ENCODE measurements at regions not wholly inside any gene's neighbourhood (a gene's known extent, or its start where the extent isn't known, plus 50 kb on each side); places are given as distances from the start of the nearest gene placed in this dataset.

DNA sequence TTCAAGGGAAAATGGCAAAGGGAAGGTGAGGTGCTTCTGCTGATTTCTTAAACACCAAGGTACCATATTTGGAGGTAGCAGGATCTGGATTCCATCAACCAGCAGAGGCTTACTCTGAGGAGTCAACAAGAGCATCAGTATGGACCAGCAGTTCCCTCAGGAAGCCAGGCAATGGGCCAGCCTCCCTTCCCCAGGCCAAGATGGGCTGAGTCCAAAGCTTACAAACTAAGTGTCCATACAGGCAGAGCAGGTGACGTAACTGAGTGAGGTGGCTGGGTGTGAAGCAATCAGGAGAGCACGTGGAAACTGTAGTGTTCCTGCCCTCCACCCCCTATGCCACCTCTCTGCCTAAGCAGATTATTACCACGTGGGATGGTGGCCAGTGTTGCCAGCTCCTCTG, 134.2 kb upstream of the HNRNPA3 start:
- TF ChIP-seq TCF7L2 (IDR thresholded peaks at IDR 0.05; ENCODE audit: low read depth, low read length) (no peak), POLR2AphosphoS5 (IDR thresholded peaks at IDR 0.05; ENCODE audit: low read depth, low read length) (no peak), SIN3A (IDR thresholded peaks at IDR 0.05; ENCODE audit: borderline replicate concordance, insufficient read depth, low read depth, low read length) (no peak), CTCF (IDR thresholded peaks at IDR 0.05) (no peak), REST (IDR thresholded peaks at IDR 0.05; ENCODE audit: insufficient read depth in 1 of 2, low read depth in 2 of 2, low read length in 1 of 2) (no peak)
- DNase-seq (ENCODE audit: low read depth, low spot score) (no peak), ATAC-seq (no peak)
- Histone ChIP-seq H3K36me3 (ENCODE audit: control insufficient read depth, insufficient read depth, low read length) (no peaks in the 10 kb centered on the region), H3K27me3 (ENCODE audit: control insufficient read depth, insufficient read depth, low read length) (no peaks in the 10 kb centered on the region), H3K27ac (ENCODE audit: low read length) (no peak overlapping the region), H3K9me3 (ENCODE audit: control insufficient read depth, insufficient read depth, low read depth, low read length) (no peaks in the 10 kb centered on the region), H3K4me3 (ENCODE audit: low read depth in 2 of 2, low read length in 2 of 2) (no peak overlapping the region), H3K4me1 (ENCODE audit: control insufficient read depth, insufficient read depth, low read length) (no peaks in the 10 kb centered on the region)
- in situ Hi-C loops (cut with HindIII; ENCODE audit: low pct_unique_long_range_greater_than_20kb, low sequenced_read_pairs) = no loop called here
- intact Hi-C loops (cut with micrococcal nuclease; ENCODE audit: unreplicated experiment) = no loop called here
- CTCF ChIA-PET = no interaction called here
- POLR2A ChIA-PET = no interaction called here
- no TSS peak for BruUV-seq (replicated peaks)

DNA sequence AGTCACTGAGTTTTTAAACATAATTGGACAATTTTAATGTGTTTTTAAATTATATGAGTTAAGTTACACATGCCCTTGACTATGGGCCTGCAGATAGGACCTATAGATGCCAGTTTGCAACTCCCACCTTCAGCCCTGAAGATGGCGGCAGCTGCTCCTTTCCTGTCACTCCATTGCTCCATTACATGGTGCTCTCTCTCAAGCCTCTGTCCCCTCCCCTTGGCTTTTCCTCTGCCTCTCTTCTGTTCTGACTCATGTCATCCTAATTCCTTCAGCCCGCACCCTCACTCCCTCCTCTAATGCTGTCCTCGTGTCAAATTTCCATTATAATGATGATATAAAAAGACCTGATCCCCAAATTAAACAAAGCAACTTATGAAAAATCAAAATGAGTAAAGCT, 133.7 kb upstream of the HNRNPA3 start:
- ChIA-PET POLR2A (no interaction called here), CTCF (no interaction called here)
- no peaks in the 10 kb centered on the region for H3K4me1 ChIP-seq (ENCODE audit: control insufficient read depth, insufficient read depth, low read length)
- no TSS peak for BruUV-seq (replicated peaks)
- H3K27me3 ChIP-seq (ENCODE audit: control insufficient read depth, insufficient read depth, low read length) = no peaks in the 10 kb centered on the region
- H3K36me3 ChIP-seq (ENCODE audit: control insufficient read depth, insufficient read depth, low read length) = no peaks in the 10 kb centered on the region
- intact Hi-C loops (cut with micrococcal nuclease; ENCODE audit: unreplicated experiment) (no loop called here), in situ Hi-C loops (cut with HindIII; ENCODE audit: low pct_unique_long_range_greater_than_20kb, low sequenced_read_pairs) (no loop called here)
- H3K27ac ChIP-seq (ENCODE audit: low read length) = no peak overlapping the region
- ATAC-seq (no peak), DNase-seq (ENCODE audit: low read depth, low spot score) (no peak)
- H3K9me3 ChIP-seq (ENCODE audit: control insufficient read depth, insufficient read depth, low read depth, low read length) = no peaks in the 10 kb centered on the region
- H3K4me3 ChIP-seq (ENCODE audit: low read depth in 2 of 2, low read length in 2 of 2) = no peak overlapping the region
- TF ChIP-seq TCF7L2 (IDR thresholded peaks at IDR 0.05; ENCODE audit: low read depth, low read length) (no peak), REST (IDR thresholded peaks at IDR 0.05; ENCODE audit: insufficient read depth in 1 of 2, low read depth in 2 of 2, low read length in 1 of 2) (no peak), POLR2AphosphoS5 (IDR thresholded peaks at IDR 0.05; ENCODE audit: low read depth, low read length) (no peak), SIN3A (IDR thresholded peaks at IDR 0.05; ENCODE audit: borderline replicate concordance, insufficient read depth, low read depth, low read length) (no peak), CTCF (IDR thresholded peaks at IDR 0.05) (no peak)
